ENCODE measurements at regions not wholly inside any gene's neighbourhood (a gene's known extent, or its start where the extent isn't known, plus 50 kb on each side); places are given as distances from the start of the nearest gene placed in this dataset.

DNA sequence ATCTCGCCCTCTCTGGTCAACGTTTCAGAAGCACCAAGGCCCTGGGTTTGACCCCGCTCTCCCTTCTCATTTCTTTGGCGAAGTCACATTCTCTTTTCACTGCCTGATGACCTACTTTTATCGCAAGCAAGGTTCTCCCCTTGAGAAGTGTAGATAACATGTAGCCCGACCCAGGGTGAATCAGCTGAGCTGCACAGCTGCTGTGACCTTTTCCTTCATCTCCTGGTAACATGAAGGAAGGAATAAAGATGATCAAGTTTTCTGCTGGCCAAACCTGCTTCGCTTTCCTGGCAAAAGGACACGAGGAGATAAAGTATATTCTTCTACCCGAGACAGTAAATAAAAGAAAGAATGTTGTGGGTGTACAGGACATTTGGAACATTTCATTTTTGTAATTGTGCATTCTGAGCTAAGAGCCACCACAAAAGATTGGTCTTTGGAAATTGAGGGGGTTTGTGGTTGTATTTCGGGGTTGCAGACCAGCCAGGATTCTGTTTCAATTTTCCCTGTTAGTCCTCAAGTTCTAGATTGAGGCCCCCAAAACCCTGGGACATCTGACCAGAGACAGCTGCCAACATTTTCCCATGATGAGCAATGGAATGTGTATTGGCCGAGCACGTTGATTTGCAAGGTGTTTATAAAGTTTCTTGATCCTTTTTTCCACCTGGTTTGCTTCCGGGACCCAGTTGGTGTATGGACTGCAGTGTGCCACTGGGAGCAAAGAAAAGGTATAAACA, 155.1 kb upstream of the ZNF462 start:
- DNase-seq (ENCODE audit: low spot score in 2 of 2): no peak
- no peak overlapping the region for H3K4me3 ChIP-seq (ENCODE audit: low read depth, poor library complexity, severe bottlenecking)
- 75 to 78% methylated on average over 13 of the region's 13 CpGs for WGBS, 2 donors
- no peak for TF ChIP-seq POLR2A (IDR thresholded peaks at IDR 0.05)
- TF ChIP-seq, protein P1, sequence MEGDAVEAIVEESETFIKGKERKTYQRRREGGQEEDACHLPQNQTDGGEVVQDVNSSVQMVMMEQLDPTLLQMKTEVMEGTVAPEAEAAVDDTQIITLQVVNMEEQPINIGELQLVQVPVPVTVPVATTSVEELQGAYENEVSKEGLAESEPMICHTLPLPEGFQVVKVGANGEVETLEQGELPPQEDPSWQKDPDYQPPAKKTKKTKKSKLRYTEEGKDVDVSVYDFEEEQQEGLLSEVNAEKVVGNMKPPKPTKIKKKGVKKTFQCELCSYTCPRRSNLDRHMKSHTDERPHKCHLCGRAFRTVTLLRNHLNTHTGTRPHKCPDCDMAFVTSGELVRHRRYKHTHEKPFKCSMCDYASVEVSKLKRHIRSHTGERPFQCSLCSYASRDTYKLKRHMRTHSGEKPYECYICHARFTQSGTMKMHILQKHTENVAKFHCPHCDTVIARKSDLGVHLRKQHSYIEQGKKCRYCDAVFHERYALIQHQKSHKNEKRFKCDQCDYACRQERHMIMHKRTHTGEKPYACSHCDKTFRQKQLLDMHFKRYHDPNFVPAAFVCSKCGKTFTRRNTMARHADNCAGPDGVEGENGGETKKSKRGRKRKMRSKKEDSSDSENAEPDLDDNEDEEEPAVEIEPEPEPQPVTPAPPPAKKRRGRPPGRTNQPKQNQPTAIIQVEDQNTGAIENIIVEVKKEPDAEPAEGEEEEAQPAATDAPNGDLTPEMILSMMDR (IDR thresholded peaks at IDR 0.05): no peak
- intact Hi-C loops (cut with DNase I; ENCODE audit: low total_unique reads): no loop called here

DNA sequence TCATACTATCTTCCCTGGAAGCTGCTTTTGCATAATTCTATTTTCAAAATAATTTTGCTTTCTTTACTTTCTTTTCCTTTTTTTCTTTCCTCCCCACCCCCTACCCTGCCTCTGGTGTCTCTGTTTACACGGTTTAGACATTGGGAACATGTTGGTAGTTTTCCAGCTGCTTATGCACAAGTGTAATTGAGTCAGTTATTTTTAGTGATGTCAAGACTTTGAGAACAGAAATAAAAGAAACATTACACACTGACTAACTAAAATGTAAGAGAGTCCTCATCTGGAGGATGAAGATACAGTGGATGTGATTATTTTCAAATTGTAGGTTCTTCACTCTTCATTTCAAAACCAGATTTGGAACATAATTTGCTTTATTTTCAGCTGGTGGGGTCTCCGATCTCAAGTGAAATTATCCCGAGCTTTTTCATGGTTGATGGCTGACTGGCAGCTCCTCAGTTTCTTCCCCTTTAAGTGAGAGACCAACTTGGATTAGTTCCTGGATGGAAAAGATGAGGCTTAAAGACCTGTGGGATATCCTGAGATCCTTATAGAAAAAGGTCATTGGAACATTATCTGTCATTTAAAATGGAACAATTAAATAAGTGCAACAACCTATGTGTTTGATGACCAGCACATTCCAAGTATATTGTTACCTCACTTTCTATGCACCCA, 154.4 kb upstream of the ZNF462 start:
- DNase-seq (ENCODE audit: low spot score in 2 of 2): no peak
- 59 to 61% methylated on average over 3 of the region's 3 CpGs for WGBS, 2 donors
- no peak overlapping the region for H3K4me3 ChIP-seq (ENCODE audit: low read depth, poor library complexity, severe bottlenecking)
- TF ChIP-seq POLR2A (IDR thresholded peaks at IDR 0.05): no peak
- TF ChIP-seq, protein P1 (IDR thresholded peaks at IDR 0.05): no peak
- intact Hi-C loops (cut with DNase I; ENCODE audit: low total_unique reads): no loop called here

DNA sequence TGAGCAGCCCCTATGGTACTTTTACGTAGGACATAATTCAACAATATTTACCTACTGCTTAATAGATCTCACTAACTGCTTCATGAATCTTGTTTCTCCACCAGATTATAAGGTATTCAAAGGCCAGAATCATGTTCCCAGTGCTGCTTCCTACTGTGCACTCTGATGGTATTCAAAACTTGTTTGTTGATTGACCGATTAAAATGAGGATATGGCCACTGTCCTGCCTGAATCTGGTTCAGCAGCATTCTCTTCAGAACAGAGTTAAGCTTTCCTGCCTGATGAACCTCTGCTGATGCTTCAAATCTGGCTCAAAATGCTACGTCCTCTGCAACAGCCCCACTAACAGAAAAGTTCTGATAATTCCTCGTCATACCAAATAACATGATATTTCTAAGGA, 150.7 kb upstream of the ZNF462 start:
- 95 to 96% methylated on average over 4 of the region's 4 CpGs for WGBS, 2 donors
- TF ChIP-seq, protein P1 (IDR thresholded peaks at IDR 0.05): no peak
- TF ChIP-seq POLR2A (IDR thresholded peaks at IDR 0.05): no peak
- intact Hi-C loops (cut with DNase I; ENCODE audit: low total_unique reads): no loop called here
- no peak overlapping the region for H3K4me3 ChIP-seq (ENCODE audit: low read depth, poor library complexity, severe bottlenecking)
- no peak for DNase-seq (ENCODE audit: low spot score in 2 of 2)

DNA sequence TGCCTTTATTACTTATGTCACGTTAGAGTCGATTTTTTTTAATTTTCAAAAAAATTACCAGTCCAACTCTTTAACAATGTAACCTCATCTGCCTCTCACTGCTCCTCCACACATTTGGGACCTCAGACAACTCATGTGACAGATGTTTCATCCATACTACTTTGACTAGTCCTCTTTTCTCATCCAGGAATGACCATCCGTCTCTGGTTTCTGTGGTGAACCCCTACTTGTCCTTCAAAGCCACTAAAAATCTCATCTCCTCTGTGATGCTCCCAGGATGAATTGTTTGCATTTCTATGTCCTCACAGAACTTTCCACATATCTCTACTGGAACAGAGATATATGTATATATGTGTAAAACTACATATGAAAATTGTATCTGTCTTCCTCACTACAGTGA, 149.8 kb upstream of the ZNF462 start:
- no peak for DNase-seq (ENCODE audit: low spot score in 2 of 2)
- no peak for TF ChIP-seq POLR2A (IDR thresholded peaks at IDR 0.05)
- TF ChIP-seq, protein P1 (IDR thresholded peaks at IDR 0.05): no peak
- intact Hi-C loops (cut with DNase I; ENCODE audit: low total_unique reads): no loop called here
- WGBS, 2 donors: 94 to 95% methylated on average over 3 of the region's 3 CpGs
- no peak overlapping the region for H3K4me3 ChIP-seq (ENCODE audit: low read depth, poor library complexity, severe bottlenecking)

DNA sequence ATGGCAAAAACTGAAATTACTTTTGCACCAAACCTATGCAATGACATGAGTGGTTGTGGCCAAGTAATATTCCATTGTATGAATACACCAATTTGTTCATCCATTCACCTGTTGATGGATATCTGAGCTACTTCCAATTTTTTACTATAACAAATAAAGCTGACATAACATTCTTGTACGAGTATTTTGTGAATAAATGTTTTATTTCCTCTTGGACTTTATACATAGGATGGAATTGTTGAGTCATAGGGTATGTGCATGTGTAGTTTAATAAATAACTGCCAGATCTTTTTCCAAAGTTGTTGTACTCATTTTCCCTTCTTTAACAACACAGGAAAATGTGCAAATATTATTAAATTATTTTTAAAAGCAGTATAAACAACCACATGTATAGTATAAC, 146.1 kb upstream of the ZNF462 start:
- TF ChIP-seq POLR2A (IDR thresholded peaks at IDR 0.05): no peak
- TF ChIP-seq, protein P1 (IDR thresholded peaks at IDR 0.05): no peak

More for the DNA sequence above, 146.1 kb upstream of the ZNF462 start:
- no peak for DNase-seq (ENCODE audit: low spot score in 2 of 2)
- no peak overlapping the region for H3K4me3 ChIP-seq (ENCODE audit: low read depth, poor library complexity, severe bottlenecking)
- 14 to 25% methylated on average over 1 of the region's 1 CpG for WGBS, 2 donors
- intact Hi-C loops (cut with DNase I; ENCODE audit: low total_unique reads): no loop called here

Measured in lower leg skin (tissue), 4 donors.